PFSK-1 (cell line): ENCODE measurements at regions not wholly inside any gene's neighbourhood (a gene's known extent, or its start where the extent isn't known, plus 50 kb on each side); places are given as distances from the start of the nearest gene placed in this dataset.

Experiments used
- POLR2AphosphoS5 ChIP-seq: IDR thresholded peaks from 2 replicates; pipeline ENCODE4 v1.6.1; 2012; ENCODE audit warnings: low read depth, mild to moderate bottlenecking, control low read depth, low read length, moderate library complexity
- SIN3A ChIP-seq: IDR thresholded peaks from 2 replicates; pipeline ENCODE4 v1.6.1; 2012; ENCODE audit warnings: mild to moderate bottlenecking, low read length, moderate library complexity, borderline replicate concordance; ENCODE audit not compliant: insufficient read depth
- TAF1 ChIP-seq: IDR thresholded peaks from 2 replicates; pipeline ENCODE4 v1.6.1; 2012; ENCODE audit warnings: low read length, control low read depth, borderline replicate concordance; ENCODE audit not compliant: insufficient read depth
- TF ChIP-seq, protein P1 (sequence below), 2 experiments: IDR thresholded peaks; 2 replicates each; pipeline versions ENCODE4 v1.6.1 to v1.8.0; 2011 to 2012; ENCODE audit warnings: low read depth in 2 of 2, low read length in 2 of 2, control low read depth in 1 of 2, inconsistent platforms in 1 of 2, mild to moderate bottlenecking in 1 of 2, moderate library complexity in 1 of 2; ENCODE audit not compliant: insufficient read depth in 1 of 2

- TF ChIP-seq, protein P1, sequence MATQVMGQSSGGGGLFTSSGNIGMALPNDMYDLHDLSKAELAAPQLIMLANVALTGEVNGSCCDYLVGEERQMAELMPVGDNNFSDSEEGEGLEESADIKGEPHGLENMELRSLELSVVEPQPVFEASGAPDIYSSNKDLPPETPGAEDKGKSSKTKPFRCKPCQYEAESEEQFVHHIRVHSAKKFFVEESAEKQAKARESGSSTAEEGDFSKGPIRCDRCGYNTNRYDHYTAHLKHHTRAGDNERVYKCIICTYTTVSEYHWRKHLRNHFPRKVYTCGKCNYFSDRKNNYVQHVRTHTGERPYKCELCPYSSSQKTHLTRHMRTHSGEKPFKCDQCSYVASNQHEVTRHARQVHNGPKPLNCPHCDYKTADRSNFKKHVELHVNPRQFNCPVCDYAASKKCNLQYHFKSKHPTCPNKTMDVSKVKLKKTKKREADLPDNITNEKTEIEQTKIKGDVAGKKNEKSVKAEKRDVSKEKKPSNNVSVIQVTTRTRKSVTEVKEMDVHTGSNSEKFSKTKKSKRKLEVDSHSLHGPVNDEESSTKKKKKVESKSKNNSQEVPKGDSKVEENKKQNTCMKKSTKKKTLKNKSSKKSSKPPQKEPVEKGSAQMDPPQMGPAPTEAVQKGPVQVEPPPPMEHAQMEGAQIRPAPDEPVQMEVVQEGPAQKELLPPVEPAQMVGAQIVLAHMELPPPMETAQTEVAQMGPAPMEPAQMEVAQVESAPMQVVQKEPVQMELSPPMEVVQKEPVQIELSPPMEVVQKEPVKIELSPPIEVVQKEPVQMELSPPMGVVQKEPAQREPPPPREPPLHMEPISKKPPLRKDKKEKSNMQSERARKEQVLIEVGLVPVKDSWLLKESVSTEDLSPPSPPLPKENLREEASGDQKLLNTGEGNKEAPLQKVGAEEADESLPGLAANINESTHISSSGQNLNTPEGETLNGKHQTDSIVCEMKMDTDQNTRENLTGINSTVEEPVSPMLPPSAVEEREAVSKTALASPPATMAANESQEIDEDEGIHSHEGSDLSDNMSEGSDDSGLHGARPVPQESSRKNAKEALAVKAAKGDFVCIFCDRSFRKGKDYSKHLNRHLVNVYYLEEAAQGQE (IDR thresholded peaks at IDR 0.05; ENCODE audit: insufficient read depth in 1 of 2, low read depth in 2 of 2, low read length in 2 of 2) = no peak
- TF ChIP-seq SIN3A (no peak), POLR2AphosphoS5 (no peak), TAF1 (no peak)
Observed at GRCh38 chr3:191912616-191913204, 451.7 kb downstream of the PYDC2 start.
